PC-9 (cell line): ENCODE measurements at regions not wholly inside any gene's neighbourhood (a gene's known extent, or its start where the extent isn't known, plus 50 kb on each side); places are given as distances from the start of the nearest gene placed in this dataset.

ENCODE experiments used
- BruUV-seq: library from RNA; stranded (reverse); fragments of 400-500 nt; replicated peaks from 2 replicates; lab custom pipeline; 2021; lab: Mats Ljungman, UMichigan
- CTCF ChIA-PET: fragments of 300-600 bp; sonication (Branson Sonifier 250); formaldehyde crosslinking; loops from one replicate; lab custom pipeline; 2022; ENCODE audit warnings: antibody characterized with exemption; lab: Charles Lee
- POLR2A ChIA-PET: fragments of 300-600 bp; sonication (Branson Sonifier 250); formaldehyde crosslinking; loops from one replicate; lab custom pipeline; 2022; ENCODE audit warnings: antibody characterized with exemption; ENCODE audit not compliant: unreplicated experiment; lab: Charles Lee
- DNase-seq, 2 experiments: peaks; one replicate each; pipeline versions ENCODE4 v3.0.0 to v3.0.0-alpha.2; 2015 to 2022; ENCODE audit warnings: mixed read lengths in 1 of 2
- H2AFZ ChIP-seq: fragments of 200-600 bp; sonication (generic); 2 replicates; pipeline ENCODE4 v1.8.1; 2017; ENCODE audit warnings: antibody characterized with exemption
- H3F3A ChIP-seq: fragments of 200-600 bp; sonication (generic); 2 replicates; pipeline ENCODE4 v1.8.1; 2017; ENCODE audit warnings: antibody characterized with exemption, mild to moderate bottlenecking, low read depth; ENCODE audit not compliant: insufficient read depth
- H3K27ac ChIP-seq: fragments of 200-600 bp; sonication (generic); 2 replicates; pipeline ENCODE4 v1.6.1; 2016; ENCODE audit warnings: mixed run types
- H3K27me3 ChIP-seq: fragments of 200-600 bp; sonication (generic); 2 replicates; pipeline ENCODE4 v1.6.1; 2016; ENCODE audit warnings: low read depth, mixed run types; ENCODE audit not compliant: insufficient read depth
- H3K36me3 ChIP-seq: fragments of 200-600 bp; sonication (generic); 2 replicates; pipeline ENCODE4 v1.6.1; 2016; ENCODE audit warnings: low read depth, mixed run types
- H3K4me1 ChIP-seq: fragments of 200-600 bp; sonication (generic); replicated peaks from 2 replicates; pipeline ENCODE4 v1.6.1; 2016; ENCODE audit warnings: mixed run types; ENCODE audit not compliant: insufficient read depth
- H3K4me2 ChIP-seq: fragments of 200-600 bp; sonication (generic); 2 replicates; pipeline ENCODE4 v1.6.1; 2017; ENCODE audit warnings: mixed run types
- H3K4me3 ChIP-seq: fragments of 200-600 bp; sonication (generic); 2 replicates; pipeline ENCODE4 v1.6.1; 2016; ENCODE audit warnings: mixed run types
- H3K79me2 ChIP-seq: fragments of 200-600 bp; sonication (generic); 2 replicates; pipeline ENCODE4 v1.6.1; 2017; ENCODE audit warnings: low read depth, mixed run types
- H3K9me2 ChIP-seq: fragments of 200-600 bp; sonication (generic); 2 replicates; pipeline ENCODE4 v1.8.1; 2017; ENCODE audit warnings: mild to moderate bottlenecking; ENCODE audit not compliant: insufficient read depth
- H3K9me3 ChIP-seq: fragments of 200-600 bp; sonication (generic); 2 replicates; pipeline ENCODE4 v1.8.1; 2016; ENCODE audit warnings: low read depth; ENCODE audit not compliant: insufficient read depth
- H4K20me1 ChIP-seq: fragments of 200-600 bp; sonication (generic); 2 replicates; pipeline ENCODE4 v1.8.1; 2017; ENCODE audit not compliant: insufficient read depth
- CTCF ChIP-seq: fragments of 200-600 bp; sonication (generic); conservative IDR thresholded peaks from 2 replicates; pipeline ENCODE4 v1.6.1; 2017; ENCODE audit warnings: mixed run types, antibody characterized with exemption, mild to moderate bottlenecking, moderate library complexity
- EZH2 ChIP-seq: fragments of 200-600 bp; sonication (generic); IDR thresholded peaks from 2 replicates; pipeline ENCODE4 v1.8.0; 2017; ENCODE audit warnings: antibody characterized with exemption, low read depth
- intact Hi-C: fragments of 100-400 bp; cut with micrococcal nuclease; formaldehyde crosslinking; loops from one replicate; pipeline ENCODE4 v1.10.0; 2022; ENCODE audit not compliant: unreplicated experiment

GRCh38 chr10:133026726-133027395 lies 60.9 kb upstream of the ADGRA1 start:
- Histone ChIP-seq H4K20me1 (no peaks in the 10 kb centered on the region), H2AFZ (no peak overlapping the region), H3K9me2 (no peaks in the 10 kb centered on the region), H3K79me2 (no peaks in the 10 kb centered on the region), H3K4me3 (no peak overlapping the region), H3K9me3 (no peaks in the 10 kb centered on the region), H3F3A (no peaks in the 10 kb centered on the region), H3K27me3 (peaks cover 86% of the 10 kb centered on the region), H3K36me3 (no peaks in the 10 kb centered on the region), H3K4me2 (no peak overlapping the region), H3K4me1 (no peaks in the 10 kb centered on the region), H3K27ac (no peak overlapping the region)
- intact Hi-C loops = no loop called here
- TF ChIP-seq CTCF (no peak), EZH2 (no peak)
- no peak for DNase-seq
- ChIA-PET CTCF (no interaction called here), POLR2A (no interaction called here)
- no TSS peak for BruUV-seq

- ChIA-PET CTCF (no interaction called here), POLR2A (no interaction called here)
- no peak for DNase-seq
- intact Hi-C loops = no loop called here
- Histone ChIP-seq H3K4me3 (no peak overlapping the region), H2AFZ (no peak overlapping the region), H3K36me3 (no peaks in the 10 kb centered on the region), H3F3A (no peaks in the 10 kb centered on the region), H3K4me2 (no peak overlapping the region), H3K4me1 (no peaks in the 10 kb centered on the region), H3K27ac (no peak overlapping the region), H3K9me2 (no peaks in the 10 kb centered on the region), H3K27me3 (peaks cover 86% of the 10 kb centered on the region), H3K79me2 (no peaks in the 10 kb centered on the region), H4K20me1 (no peaks in the 10 kb centered on the region), H3K9me3 (no peaks in the 10 kb centered on the region)
- BruUV-seq = no TSS peak
- no peak for TF ChIP-seq EZH2
Measured at GRCh38 chr10:133026171-133026570, 61.6 kb upstream of the ADGRA1 start.

GRCh38 chr10:133025558-133026090 lies 62.1 kb upstream of the ADGRA1 start:
- CTCF ChIA-PET = no interaction called here
- no TSS peak for BruUV-seq

More at GRCh38 chr10:133025558-133026090, 62.1 kb upstream of the ADGRA1 start:
- intact Hi-C loops = no loop called here
- no peaks in the 10 kb centered on the region for H3K9me2 ChIP-seq
- DNase-seq = no peak
- H3K27me3 ChIP-seq = peaks cover 84% of the 10 kb centered on the region
- H3K36me3 ChIP-seq = no peaks in the 10 kb centered on the region
- no peaks in the 10 kb centered on the region for H3F3A ChIP-seq
- TF ChIP-seq EZH2 (no peak), CTCF (no peak)
- H3K79me2 ChIP-seq = no peaks in the 10 kb centered on the region
- no peak overlapping the region for H3K27ac ChIP-seq
- H2AFZ ChIP-seq = no peak overlapping the region
- no peak overlapping the region for H3K4me2 ChIP-seq
- no peaks in the 10 kb centered on the region for H4K20me1 ChIP-seq
- no peaks in the 10 kb centered on the region for H3K4me1 ChIP-seq
- H3K4me3 ChIP-seq = no peak overlapping the region
- POLR2A ChIA-PET = no interaction called here
- no peaks in the 10 kb centered on the region for H3K9me3 ChIP-seq
